ENCODE measurements at regions not wholly inside any gene's neighbourhood (a gene's known extent, or its start where the extent isn't known, plus 50 kb on each side); places are given as distances from the start of the nearest gene placed in this dataset.

DNA sequence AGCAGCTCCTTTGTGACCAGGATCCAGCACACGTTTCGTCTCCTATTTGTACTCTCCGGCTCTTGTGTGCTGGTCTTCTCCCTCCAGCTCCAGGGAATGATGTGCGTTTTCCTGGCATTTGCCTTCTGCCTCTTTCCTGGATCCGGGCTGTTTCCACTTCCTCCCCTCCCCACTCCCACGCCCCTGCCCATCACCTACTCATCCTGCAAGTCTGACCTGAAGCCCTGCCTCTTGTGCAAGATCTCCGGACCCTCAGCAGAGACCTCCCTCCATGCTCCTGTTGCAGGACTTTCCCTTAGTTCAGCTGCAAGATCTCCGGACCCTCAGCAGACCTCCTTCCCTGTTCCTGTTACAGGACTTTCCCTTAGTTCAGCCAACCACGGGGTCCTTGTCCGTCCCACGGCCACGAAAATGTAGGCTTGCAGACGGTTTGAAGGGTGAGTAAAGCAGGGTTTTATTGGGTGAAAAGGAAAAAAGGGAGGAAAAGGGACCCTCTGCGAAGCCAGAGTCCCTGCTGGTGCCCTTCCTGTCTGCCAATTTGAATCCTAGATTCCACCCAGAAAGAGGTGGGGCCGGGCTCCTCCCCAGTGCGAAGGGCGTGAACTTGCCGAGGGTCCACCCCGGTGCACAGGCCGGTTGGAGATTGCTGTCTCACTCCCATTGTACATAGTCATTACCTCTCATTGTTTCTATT lies 74.4 kb upstream of the IRF2 start:
- in situ Hi-C loops (cut with HindIII; ENCODE audit: low pct_unique_long_range_greater_than_20kb, low sequenced_read_pairs) (no loop called here), intact Hi-C loops (cut with micrococcal nuclease; ENCODE audit: unreplicated experiment) (no loop called here)
- H3K27me3 ChIP-seq (ENCODE audit: control insufficient read depth, insufficient read depth, low read length) = no peaks in the 10 kb centered on the region
- BruUV-seq (replicated peaks) = no TSS peak
- peak overlapping the region; percentile 39 to 60 for H3K4me3 ChIP-seq (ENCODE audit: low read depth in 2 of 2, low read length in 2 of 2)
- H3K4me1 ChIP-seq (ENCODE audit: control insufficient read depth, insufficient read depth, low read length) = no peaks in the 10 kb centered on the region
- ATAC-seq (peak; percentile 88), DNase-seq (ENCODE audit: low read depth, low spot score) (no peak)
- H3K9me3 ChIP-seq (ENCODE audit: control insufficient read depth, insufficient read depth, low read depth, low read length) = no peaks in the 10 kb centered on the region
- H3K27ac ChIP-seq (ENCODE audit: low read length) = peak overlapping the region; percentile 44; the same call in 1 of the 2 replicates
- no peaks in the 10 kb centered on the region for H3K36me3 ChIP-seq (ENCODE audit: control insufficient read depth, insufficient read depth, low read length)
- ChIA-PET CTCF (no interaction called here), POLR2A (interaction anchor here (0.6 kb wide), 1 partner anchor 213 kb away, joined by 4 read pairs; no protein-coding TSS in a partner anchor)
- no peak for TF ChIP-seq REST (IDR thresholded peaks at IDR 0.05; ENCODE audit: insufficient read depth in 1 of 2, low read depth in 2 of 2, low read length in 1 of 2)
- TF ChIP-seq, protein P1, sequence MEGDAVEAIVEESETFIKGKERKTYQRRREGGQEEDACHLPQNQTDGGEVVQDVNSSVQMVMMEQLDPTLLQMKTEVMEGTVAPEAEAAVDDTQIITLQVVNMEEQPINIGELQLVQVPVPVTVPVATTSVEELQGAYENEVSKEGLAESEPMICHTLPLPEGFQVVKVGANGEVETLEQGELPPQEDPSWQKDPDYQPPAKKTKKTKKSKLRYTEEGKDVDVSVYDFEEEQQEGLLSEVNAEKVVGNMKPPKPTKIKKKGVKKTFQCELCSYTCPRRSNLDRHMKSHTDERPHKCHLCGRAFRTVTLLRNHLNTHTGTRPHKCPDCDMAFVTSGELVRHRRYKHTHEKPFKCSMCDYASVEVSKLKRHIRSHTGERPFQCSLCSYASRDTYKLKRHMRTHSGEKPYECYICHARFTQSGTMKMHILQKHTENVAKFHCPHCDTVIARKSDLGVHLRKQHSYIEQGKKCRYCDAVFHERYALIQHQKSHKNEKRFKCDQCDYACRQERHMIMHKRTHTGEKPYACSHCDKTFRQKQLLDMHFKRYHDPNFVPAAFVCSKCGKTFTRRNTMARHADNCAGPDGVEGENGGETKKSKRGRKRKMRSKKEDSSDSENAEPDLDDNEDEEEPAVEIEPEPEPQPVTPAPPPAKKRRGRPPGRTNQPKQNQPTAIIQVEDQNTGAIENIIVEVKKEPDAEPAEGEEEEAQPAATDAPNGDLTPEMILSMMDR (IDR thresholded peaks at IDR 0.05) = no peak
- TF ChIP-seq TCF7L2 (IDR thresholded peaks at IDR 0.05; ENCODE audit: low read depth, low read length) = no peak

- Histone ChIP-seq H3K36me3 (ENCODE audit: control insufficient read depth, insufficient read depth, low read length) (no peaks in the 10 kb centered on the region), H3K27ac (ENCODE audit: low read length) (0 out of 2 replicates have a peak overlapping the region, but pooled peaks have one; percentile 44), H3K4me3 (ENCODE audit: low read depth in 2 of 2, low read length in 2 of 2) (peak overlapping the region; percentile 39 to 60), H3K9me3 (ENCODE audit: control insufficient read depth, insufficient read depth, low read depth, low read length) (no peaks in the 10 kb centered on the region), H3K27me3 (ENCODE audit: control insufficient read depth, insufficient read depth, low read length) (no peaks in the 10 kb centered on the region), H3K4me1 (ENCODE audit: control insufficient read depth, insufficient read depth, low read length) (no peaks in the 10 kb centered on the region)
- ChIA-PET POLR2A (interaction anchor here (0.6 kb wide), 1 partner anchor 213 kb away, joined by 4 read pairs; no protein-coding TSS in a partner anchor), CTCF (interaction anchor here (0.7 kb wide), 1 partner anchor 359 kb away, joined by 5 read pairs; no protein-coding TSS in a partner anchor)
- ATAC-seq = no peak
- in situ Hi-C loops (cut with HindIII; ENCODE audit: low pct_unique_long_range_greater_than_20kb, low sequenced_read_pairs) (no loop called here), intact Hi-C loops (cut with micrococcal nuclease; ENCODE audit: unreplicated experiment) (no loop called here)
- no peak for DNase-seq (ENCODE audit: low read depth, low spot score)
- no TSS peak for BruUV-seq (replicated peaks)
- TF ChIP-seq REST (IDR thresholded peaks at IDR 0.05; ENCODE audit: insufficient read depth in 1 of 2, low read depth in 2 of 2, low read length in 1 of 2) = no peak
- TF ChIP-seq, protein P1 (IDR thresholded peaks at IDR 0.05) = no peak
- TF ChIP-seq TCF7L2 (IDR thresholded peaks at IDR 0.05; ENCODE audit: low read depth, low read length) = no peak
- no peak for TF ChIP-seq SIN3A (IDR thresholded peaks at IDR 0.05; ENCODE audit: borderline replicate concordance, insufficient read depth, low read depth, low read length)
- TF ChIP-seq POLR2AphosphoS5 (IDR thresholded peaks at IDR 0.05; ENCODE audit: low read depth, low read length) = no peak
These were observed 73.9 kb upstream of the IRF2 start for GRCh38 chr4:184548316-184548647.

Measured in Panc1 (cell line).